Islet precursor cell (in vitro differentiated cells): ENCODE measurements at regions not wholly inside any gene's neighbourhood (a gene's known extent, or its start where the extent isn't known, plus 50 kb on each side); places are given as distances from the start of the nearest gene placed in this dataset.
"Not testable (repeated sequence)": the region's sequence is repeated elsewhere in the genome, so short reads cannot be mapped to it uniquely, and the experiment has no call there.

ENCODE experiments used
- DNase-seq: peaks from one replicate; pipeline ENCODE4 v3.0.0-alpha.2; 2018

DNA sequence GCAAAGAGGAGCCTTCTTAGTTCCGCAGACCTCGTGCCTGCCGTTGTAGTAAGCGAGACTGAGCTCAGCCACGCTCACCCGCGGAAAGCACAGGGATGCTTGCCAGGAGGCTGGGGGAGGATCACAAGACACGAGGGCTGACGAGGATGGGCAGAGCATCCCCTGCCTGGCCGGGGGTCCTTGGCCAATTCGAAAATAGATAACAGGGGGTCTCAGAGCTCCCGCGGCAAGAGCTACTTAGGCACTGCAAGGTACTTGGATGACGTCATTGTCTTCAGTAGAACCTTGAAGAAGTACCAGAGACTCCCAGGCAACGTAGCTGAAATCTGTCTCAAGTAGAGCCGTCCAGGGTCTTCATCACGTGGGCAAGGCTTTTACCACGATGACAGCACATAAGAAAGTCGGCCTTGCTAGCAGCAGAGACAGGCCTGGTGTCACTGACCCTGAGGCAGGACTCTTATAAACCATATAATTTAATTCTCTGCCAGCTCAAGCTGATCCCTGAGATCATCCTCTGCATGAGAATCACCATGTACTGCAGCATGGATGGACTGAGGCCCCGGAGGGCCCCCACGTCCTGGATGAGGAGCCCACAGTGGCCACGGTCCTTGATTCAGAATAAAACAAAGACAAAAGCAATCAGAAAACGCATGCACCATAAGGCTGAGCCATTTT lies 81.9 kb downstream of the TMEM18 start:
- no peak for DNase-seq

DNA sequence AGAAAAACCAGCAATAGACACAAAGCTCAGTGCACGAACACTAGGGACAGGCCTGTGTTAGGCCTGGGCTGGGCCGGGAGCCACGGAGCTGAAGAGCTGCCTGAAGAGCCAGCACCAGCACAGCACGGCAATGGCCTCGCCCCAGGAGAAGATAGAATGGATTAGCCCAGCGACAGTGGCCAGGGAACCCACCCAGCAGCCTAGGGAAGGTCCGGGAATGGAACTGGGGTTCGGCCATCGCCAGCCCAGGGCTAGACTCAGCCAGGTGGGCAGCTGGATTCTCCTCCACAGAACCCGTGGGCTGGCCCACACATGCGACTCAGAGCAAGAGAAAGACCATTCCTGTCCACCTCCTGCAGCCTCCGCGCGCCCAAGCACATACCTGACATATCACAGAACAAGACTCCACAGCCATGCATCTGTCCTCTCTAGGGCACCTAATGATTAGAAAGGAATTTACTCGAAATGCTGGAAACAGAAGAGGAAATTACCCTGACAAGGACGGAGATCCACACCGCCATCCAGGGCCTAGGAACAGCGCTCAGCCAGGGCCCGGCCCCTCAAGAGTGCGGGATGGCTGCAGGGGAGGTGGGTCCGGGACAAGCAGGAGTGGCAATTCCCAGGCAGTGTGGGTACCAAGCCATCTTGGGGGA lies 82.8 kb downstream of the TMEM18 start:
- peak; percentile 52 for DNase-seq

DNA sequence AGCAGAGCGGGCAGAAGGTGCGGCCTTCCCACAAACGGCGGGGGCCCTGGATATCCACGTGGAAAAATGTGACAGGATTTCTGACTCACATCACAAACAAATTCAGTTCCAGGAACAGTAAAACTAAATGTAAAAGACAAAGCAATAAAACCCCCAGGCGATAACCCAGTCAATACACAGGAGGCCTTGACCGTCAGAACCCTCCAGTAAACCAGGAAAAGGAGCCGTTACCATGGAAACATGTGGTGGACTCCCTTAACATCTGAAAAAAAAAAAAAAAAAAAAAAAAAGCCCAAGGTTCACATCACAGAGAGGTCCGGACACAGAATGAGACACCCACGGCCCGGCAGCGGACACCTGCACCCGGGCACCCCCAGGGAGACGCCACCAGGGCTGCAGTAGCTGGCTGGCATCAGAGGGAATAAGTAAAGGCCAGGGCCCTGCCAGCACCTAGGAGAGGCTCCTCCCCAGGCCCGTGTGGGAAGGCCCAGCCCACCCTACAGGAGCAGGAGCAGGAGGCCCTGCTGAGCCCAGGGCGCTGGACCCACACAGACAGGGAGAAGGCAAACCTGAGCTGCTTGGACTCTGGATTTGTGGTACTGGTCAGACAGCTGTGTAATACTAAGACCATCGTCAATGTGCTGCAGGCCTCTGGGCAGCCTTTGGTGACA lies 83.7 kb downstream of the TMEM18 start:
- DNase-seq: no peak

DNA sequence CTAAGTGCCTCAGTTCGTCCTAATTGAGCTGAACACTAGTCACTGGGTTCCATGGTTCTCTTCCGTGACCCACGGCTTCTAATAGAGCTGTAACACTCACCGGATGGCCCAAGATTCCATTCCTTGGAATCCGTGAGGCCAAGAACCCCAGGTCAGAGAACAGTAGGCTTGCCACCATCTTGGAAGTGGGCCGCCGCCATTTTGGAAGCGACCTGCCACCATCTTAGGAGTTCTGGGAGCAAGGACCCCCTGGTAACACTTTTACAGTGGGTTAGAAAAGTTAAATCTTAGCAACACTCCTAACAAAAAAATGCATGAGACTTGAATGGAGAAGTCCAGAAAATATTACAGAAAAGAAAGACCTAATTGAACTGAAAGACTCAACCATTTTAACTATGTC lies 84.5 kb downstream of the TMEM18 start:
- no peak for DNase-seq

DNA sequence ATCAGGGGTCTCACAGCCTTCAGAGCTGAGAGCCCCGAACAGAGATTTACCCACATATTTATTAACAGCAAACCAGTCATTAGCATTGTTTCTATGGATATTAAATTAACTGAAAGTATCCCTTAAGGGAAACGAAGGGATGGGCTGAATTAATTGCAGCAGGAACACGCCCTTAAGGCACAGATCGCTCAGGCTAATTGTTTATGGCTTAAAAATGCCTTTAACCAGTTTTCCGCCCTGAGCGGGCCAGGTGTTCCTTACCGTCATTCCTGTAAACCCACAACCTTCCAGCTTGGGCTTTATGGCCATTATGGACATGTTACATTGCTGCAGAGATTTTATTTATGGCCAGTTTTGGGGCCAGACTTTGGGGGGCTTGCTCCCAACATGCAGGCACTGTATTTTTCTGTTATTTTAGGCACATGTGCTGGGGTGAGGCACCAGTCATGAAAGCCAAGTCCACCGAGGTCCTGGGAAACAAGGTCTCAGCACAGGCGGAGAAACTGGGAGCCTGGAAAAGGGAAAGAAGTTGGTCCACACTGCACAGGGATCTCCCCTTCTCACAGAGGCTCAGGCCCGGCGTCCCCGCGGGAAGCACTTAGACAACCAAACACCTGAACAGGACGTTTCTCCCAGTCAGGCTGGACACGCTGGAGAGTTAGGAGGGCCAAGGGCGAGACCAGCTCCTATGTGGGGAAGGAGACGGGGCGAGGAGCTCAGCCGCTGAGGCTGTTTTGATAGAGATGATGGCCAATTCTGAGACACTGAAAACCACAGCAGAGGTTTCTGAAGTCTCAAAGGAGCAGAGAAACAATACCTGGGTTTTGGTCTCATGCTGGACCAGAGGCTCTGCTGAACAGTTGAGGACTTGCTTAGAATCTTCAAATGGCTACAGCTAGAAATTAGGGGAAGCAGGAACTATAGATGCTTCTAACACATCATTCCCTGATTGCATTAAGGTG lies 86.7 kb downstream of the TMEM18 start:
- DNase-seq: peak; percentile 45

DNA sequence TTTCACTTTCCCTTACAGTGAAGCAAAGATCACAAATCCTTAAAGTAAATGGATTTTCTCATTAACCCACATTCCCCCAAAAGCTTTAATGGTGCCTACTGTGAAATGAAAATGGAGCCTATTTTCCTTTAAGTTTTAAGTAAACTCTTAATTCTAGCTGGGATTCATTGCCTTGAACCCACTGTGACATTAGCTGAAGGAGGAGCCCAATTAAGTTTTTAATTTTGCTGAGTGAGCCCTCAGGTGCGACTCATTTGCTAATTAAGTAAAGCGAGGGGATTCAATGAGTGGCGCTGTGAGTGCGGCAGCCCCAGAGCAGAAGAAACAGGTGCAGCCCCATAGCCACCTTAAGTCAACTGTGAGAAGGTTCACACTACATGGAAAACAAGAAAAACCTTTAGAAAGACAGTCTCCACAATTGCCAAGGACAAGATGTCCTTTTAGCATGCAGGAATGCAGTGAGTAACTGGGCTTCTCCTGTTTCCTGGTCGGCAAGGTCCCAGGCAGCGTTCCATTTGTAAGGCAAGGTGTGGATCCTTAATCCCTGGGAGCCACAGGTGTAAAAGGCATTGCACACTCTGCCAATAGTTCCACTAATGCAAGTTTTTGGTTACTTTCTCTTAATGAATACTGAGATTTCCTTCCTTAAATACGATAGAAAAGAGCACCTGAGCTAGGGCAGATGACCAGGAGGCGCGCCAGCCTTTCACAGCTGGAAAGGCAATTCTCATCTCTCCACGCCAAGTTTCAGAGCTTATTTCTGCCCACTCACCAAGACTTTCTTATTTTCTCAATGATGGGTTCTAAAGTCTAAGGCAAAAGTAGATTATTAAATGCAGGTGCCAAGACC lies 87.7 kb downstream of the TMEM18 start:
- peak; percentile 51 for DNase-seq

DNA sequence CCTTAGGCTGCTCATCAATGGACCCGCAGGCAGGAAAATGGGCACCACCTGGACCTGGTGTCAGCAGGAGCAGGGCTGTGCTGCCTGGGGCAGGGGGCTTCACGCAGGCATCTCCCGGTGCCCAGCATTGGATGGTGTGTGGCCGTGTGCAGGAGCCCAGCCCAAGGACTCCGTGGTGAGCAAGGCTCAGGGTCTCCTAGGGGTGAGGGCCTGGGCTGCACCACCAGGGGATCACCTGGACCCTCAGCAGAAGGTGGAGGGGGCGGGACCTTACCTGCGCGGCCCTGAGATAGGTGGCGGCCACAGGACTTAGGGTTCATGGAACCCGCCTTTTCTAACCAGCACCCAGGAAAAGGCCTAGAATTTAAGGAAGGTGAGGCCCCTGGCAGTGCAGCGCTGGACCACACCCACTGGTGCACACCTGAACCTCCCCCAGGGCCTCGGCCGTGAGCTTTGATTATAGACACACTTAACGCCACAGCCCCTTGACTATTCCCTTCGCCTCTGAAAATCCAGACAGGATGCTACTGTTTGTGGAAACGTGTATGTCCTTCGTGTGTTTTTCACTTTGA lies 89.0 kb downstream of the TMEM18 start:
- peak; percentile 38 for DNase-seq

DNA sequence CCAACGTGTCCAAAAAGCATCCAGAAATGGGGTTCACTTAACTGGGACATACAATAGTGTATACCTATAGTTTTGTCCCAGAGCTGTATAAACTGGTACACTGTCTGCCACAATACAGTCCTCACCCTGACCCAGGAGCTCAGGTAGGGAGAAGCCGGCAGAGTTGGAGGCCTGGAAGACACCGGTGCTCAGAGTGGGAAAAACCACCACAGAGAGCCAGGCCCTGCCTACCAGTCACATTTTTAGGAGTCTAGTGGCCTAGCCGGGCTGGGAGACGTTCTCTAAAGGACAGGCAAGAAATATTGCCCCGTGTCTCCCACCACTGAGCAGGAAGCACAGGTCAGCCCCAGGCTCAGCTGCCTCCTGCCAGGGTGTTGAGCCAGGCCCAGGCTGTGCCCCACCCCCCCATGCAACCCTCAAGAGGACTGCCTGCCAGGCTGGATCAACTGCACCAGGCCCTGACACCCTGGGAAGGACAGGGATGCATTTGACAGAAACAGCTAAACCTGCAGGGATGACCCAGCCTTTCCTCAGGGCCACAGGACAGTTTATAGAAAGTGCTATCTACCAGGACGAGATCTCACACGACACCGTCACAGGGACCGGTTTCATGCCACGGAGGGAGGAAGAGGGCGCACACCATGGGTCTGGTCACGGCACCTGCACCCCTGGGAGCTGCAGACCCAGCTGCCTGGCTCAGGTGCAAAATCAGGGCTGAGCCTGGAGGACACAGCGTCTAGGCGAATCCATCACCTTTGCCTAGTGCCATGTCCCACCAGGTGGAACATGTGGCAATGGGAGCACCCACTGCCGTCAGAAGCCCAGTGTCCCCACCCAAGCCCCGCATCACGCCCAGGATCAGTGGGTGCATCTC lies 89.9 kb downstream of the TMEM18 start:
- DNase-seq: peak; percentile 52

DNA sequence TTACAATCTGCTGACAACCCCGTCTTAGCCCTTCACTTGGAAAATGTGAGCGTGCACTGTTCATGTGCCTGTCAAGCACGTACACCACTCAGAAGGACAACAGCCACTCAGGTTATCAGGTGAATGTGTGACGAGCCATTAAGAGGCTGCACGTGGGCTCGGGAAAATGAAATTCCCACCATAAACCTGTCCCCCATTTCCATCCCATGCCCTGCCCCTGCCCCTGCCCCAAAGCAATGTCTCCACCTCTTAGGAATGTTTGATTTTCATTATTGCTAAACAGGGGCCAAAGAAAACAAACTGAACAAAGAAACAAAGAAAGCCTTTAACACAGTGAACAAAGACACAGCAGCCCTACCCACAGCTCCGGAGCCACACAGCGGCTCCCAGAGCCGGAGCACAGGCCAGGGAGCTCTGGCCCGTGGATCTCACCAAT lies 90.5 kb downstream of the TMEM18 start:
- DNase-seq: no peak

DNA sequence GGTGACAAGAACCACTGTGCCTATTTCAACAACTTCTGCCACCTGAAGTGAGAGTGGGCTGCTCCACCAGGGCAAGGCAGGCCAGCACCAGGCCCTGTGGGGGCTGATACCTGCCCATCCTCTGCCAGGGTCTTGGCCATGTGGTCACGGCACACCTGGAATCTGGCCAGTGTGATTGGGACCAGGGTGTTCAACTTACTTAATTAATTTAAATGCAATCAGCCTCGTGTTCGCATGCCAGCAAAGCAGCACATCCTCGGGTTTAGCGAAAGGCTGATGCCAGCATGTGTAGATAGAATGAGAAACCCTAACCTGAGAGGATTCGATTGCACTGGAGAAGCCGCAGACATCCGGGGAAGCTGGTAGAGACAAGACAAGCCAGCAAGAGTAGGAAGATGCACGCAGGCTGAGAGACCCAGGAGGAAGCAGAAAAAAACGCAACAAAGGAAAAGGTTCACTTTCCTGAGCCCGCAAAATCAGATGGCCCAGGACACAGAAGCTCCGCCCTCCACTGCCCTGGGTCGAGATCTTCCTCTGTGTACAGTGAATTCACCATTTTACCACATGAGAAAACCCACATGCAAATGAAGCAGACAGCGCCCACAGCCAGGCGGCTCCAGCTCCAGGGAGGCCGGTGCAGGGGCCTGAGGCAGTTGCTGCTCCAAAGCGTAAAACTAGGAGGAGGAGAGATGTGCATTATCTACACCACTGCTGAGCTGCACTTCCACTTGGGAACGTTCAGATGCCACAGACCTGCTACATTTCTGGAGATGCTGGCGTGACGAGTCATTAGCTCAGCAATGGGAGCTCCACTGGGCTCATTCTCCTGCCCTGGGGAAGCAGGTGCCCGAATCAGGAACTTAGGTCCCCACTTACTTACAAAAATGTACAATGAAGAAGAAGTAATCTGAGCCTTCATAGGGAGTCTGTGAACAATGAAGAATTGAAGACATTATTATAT lies 92.1 kb downstream of the TMEM18 start:
- peak; percentile 73 for DNase-seq

DNA sequence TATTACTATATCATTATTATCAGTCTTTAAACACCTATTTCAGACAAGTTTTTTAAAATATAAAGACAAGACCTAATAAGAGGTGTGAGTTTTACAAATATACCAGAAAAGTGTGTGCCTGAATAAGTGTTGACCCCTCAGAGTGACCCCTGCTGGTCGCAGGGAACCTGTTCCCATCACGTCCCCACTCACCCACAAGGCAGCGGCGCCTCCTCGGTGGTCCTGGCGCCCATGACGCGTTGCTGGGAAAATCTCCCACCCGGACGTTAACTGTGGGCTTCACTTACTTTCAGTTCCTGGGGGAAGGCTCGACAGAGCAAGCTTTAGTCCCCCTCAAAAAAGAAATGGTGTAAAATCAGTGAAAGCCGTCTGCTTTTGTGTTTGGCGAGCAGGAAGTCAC lies 93.5 kb downstream of the TMEM18 start:
- peak; percentile 49 for DNase-seq

DNA sequence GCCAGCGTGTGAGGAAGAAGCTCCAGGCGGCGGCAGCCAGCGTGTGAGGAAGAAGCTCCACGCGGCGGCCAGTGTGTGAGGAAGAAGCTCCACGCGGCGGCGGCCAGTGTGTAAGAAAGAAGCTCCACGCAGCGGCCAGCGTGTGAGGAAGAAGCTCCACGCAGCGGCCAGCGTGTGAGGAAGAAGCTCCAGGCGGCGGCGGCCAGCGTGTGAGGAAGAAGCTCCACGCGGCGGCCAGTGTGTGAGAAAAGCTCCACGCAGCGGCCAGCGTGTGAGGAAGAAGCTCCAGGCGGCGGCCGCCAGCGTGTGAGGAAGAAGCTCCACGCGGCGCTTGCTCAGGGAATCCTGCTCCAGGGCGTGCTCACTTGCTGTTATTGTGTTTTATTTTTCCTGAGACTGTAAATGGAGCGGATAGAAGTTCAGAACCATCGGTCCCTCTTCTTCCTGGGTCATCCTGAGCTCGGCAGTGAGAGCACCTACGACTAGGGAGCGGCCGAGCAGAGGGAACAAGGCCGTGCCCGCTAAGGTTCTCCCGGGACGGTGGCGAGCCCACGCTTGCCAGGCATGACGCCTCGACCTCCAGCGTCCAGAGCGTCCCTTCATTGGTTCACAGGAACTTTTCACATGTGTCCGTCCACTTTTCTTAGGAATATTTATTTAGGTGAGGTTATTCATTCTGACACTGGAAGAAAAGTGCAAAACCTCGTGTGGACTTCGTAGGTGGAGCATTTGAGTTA lies 94.2 kb downstream of the TMEM18 start:
- DNase-seq: no peak

DNA sequence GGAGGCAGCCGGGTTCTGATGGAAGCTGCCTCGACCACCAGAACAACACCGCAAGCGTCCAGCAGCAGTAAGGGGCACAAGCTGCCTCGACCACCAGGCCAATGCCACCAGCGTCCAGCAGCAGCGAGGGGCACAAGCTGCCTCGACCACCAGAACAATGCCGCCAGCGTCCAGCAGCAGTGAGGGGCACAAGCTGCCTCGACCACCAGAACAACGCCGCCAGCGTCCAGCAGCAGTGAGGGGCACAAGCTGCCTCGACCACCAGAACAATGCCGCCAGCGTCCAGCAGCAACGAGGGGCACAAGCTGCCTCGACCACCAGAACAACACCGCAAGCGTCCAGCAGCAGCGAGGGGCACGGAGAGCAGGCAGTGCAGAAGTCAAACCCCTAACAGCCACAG lies 94.9 kb downstream of the TMEM18 start:
- DNase-seq: not testable (repeated sequence)

DNA sequence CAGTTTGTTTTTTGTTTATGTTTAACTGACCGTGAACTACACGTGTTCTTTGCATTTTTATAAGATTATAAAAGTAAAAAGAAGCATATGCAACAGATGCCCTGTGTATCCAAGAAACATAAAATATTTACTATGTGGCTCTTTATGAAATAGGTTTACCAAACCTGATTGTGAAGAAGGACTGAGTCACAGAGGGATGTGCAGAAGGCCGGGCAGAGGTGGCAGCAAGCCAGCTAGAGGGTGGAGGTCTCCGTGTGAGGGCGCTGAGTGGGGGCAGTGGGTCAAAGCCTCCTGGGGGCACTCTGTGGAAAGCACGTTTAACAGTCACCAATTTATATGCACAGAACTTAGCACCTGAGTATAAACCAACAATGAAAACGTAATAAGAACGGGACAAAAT lies 97.2 kb downstream of the TMEM18 start:
- DNase-seq: no peak

DNA sequence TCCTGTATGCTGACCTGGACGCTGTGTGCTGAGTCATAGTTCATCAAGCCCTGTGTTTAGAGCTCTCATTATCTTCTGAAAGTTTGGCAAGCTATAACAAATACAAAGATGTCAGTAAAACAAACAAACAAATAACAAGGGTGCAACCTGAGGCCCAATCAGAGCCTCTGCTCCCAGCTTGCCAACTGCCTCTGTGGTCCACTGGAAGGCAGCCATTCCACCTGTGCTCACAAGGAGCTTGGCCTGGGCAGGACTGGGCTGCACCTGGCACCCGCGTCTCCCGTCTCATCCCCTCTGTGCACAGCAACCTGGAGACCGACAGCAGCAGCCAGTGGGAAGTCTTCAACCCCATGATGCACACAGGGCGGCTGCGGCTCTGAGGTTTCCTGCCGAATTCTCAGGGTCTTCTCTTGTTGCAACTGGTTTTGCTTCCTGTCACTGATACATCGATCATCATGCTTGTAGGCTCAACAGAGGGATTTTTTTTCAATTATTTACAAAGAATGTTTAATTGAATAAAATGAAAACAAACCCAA lies 97.8 kb downstream of the TMEM18 start:
- no peak for DNase-seq

DNA sequence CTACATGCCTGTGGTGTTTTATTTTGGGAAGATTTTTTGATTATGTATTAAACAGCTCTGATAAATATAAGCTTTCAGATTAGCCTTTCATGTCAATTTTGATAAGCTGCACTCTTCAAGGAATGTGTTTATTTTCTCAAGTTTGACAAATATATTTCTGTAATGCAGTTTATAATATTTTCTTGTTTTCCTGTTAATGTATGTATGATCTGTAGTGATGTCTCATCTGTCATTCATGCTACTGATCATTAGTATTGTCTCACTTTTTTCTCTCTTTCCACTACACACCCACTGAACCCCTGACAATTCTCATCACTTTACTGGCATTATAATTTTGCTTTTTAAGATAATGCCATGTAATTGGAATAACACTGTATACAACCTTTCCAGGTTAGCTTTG lies 100.9 kb downstream of the TMEM18 start:
- no peak for DNase-seq

DNA sequence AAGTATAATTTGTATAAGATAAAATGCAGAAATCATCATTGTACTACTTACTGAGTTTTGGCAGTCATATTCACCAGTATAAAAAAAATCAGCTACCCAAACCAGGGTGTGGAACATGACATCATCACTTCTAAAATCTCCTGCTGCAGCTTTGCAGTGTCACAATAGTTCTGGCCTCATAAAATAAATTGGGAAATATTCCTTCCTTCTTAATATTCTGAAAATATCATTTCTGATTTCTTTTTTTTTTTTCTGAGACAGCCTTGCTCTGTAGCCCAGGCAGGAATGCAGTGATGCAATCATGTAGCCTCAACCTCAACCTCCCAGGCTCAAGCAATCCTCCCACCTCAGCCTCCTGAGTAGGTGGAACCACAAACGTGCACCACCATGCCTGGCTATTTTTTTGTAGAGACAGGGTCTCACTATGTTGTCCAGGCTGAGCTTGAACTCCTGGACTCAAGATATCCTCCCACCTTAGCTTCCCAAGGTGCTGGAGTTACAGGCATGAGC lies 101.4 kb downstream of the TMEM18 start:
- no peak for DNase-seq
